HG03521 (cell line): ENCODE measurements at regions not wholly inside any gene's neighbourhood (a gene's known extent, or its start where the extent isn't known, plus 50 kb on each side); places are given as distances from the start of the nearest gene placed in this dataset.

Source experiments
- ATAC-seq: cut with Tn5 transposase; IDR thresholded peaks from one replicate; pipeline ENCODE4 v1.9.1; 2021; ENCODE audit warnings: mild to moderate bottlenecking, moderate library complexity; ENCODE audit not compliant: unreplicated experiment

DNA sequence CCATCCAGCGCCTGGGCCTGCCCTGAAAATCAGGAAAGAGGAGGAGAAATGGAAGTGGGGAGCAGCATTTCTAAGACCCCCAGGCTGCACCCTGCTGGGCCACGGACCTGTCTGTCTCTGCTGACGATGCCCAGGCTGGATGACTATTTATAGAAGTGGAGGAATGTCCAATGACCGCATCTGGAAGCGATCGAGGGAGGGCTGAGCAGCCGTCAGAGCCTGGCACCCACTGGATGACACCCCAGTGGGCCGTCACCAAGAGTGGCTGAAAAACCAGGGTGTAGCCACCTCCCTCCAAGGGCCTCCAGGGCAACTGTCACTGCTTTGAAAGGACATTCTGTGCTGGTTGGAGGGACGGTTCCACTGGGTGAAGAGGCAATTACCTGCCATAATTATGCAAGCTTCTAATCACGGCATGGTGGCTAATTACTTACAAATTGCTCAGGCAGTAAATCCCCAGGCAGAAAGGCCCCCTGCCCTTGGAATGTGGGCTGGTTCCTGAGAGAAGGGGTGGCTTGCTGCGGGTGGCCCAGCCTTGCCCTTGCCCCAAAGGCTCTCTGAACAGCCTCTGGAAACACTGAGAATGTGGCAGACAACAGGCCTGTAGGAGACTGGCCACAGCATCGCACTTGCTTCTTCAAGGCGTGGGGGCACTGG lies 332.1 kb downstream of the C16orf95 start:
- no peak for ATAC-seq

- no peak for ATAC-seq
Observed at GRCh38 chr16:86985648-86986015, 331.6 kb downstream of the C16orf95 start.

DNA sequence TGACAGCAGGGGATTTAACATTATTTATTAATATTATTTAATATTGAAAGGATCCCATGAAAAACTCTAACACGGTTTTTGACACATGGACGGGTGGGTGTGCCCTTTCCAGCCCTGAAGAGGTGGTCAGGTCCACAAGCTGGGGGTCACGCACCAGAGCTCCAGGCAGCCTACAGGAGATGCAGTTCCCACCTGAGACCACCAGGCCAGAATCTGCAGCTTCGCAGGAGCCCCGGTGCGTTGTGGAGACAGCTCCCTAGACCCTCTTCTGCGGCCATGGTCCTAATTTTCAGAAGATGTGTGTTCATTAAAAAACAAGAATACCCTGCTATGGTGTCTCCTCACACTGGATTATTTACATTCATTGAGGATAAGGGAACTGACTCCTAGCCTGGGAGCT lies 331.1 kb downstream of the C16orf95 start:
- no peak for ATAC-seq

GRCh38 chr16:86986809-86987487 lies 330.2 kb downstream of the C16orf95 start:
- ATAC-seq = no peak

GRCh38 chr16:86987746-86988670 lies 329.2 kb downstream of the C16orf95 start:
- no peak for ATAC-seq

DNA sequence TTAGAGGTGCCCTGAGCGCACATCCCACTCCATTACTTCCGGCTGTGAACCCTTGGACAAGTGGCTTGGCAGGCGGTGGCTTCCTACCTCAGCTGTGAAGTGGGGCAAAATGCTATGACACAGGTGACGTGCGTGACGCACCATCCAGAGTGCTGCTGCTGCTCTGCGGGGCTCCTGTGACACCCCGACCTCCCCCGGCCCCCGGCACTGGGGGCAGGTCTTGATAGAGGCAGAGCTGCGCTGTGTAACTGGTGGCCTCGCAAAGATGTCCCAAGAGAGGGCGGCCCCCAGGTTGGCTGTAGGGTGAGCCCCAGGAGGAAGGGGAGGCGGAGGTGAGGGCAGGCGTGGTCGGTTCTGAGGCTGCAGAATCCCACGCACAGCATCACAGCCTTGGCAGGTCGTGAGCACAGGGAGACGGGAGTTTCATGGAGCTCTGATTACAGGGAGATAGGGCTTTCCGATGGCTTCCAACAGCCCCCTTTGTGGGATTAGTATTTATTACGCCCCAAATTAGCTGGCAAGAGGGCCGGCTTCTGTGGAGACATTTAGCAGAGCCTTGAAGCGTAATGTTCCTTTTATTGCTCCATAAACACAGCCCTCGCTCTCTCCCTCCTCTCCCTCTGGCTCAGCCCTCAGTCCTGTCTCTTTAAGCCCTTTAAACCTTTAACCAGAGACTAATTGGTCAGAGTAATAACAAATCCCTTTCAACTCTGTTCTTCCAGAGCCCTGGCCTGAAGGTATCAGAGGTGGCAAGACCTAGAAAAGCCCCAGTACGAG lies 328.1 kb downstream of the C16orf95 start:
- no peak for ATAC-seq

- ATAC-seq = no peak
Observed at GRCh38 chr16:86990451-86990850, 326.7 kb downstream of the C16orf95 start.

DNA sequence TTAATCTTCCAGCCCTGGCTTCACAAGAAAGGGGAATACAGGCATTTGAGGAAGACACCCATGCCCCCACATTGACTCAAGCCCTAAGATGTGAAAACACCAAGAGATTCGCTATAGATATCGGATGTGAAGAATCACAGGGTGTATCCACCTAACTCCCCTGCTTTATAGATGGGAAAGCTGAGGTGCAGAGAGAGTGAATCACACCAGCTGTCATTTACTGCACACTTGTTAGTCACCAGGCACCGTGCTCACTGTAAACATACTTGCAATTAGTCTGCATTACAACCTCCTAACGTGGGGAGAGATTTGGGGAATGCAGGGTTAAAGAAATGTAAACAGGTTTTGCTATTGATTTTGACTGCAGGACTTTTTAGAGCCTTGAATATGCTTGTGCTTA lies 325.5 kb downstream of the C16orf95 start:
- no peak for ATAC-seq

GRCh38 chr16:86992587-86992986 lies 324.6 kb downstream of the C16orf95 start:
- no peak for ATAC-seq

DNA sequence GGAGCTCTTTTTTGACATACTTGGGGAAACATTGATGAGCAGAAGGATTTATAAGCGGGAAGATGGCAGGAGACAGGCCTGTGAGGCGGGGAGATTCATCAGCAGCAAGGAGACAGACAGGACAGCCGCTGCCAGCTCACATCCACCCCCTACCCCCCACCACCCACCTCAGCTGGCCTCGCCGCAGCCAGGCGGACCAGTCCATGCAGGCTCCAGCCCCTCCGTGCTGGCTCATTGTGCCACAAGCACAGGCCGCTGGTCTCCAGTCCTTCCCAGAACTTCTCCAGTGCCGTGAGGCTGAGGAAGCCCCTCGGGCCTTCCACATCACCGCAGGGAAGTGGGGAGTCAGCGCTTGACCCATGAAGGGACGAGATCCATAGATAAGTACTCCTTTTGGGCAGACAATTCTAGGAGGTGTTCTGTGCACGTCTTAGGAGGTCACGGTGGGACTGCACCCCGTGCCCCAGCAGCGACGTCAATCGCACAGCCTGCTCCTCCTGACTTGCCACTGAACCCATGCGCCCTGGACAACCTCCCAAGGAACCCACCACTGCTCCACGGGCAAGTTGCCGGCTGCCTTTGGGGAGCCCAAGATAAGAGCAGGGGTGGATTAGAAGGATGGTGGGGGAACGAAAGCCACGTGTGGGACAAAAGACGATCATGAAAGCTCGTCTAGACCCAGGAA lies 323.6 kb downstream of the C16orf95 start:
- ATAC-seq = no peak

GRCh38 chr16:86994215-86994614 lies 323.0 kb downstream of the C16orf95 start:
- no peak for ATAC-seq

GRCh38 chr16:86994651-86995171 lies 322.5 kb downstream of the C16orf95 start:
- ATAC-seq = no peak

DNA sequence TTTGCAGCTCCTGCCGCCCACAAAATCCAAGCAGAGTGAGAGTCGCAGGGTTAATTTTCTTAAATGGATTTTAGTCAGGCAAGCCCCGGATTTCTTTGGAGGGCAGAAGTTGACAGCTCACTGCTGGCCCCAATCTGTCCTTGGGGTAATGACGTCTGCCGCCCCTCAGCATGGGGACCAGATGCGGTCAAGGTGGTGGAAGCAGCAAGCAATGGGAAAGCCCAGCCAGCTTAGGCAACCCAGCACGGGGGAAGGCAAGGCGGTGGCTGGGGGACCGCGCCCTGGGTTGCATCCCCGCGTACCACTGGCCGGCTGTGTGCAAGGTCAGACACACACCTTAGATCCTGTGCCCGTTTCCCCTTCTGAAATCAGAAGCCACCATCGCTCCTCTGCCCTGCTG lies 321.7 kb downstream of the C16orf95 start:
- no peak for ATAC-seq

- ATAC-seq = no peak
Observed at GRCh38 chr16:86996081-86996480, 321.1 kb downstream of the C16orf95 start.

DNA sequence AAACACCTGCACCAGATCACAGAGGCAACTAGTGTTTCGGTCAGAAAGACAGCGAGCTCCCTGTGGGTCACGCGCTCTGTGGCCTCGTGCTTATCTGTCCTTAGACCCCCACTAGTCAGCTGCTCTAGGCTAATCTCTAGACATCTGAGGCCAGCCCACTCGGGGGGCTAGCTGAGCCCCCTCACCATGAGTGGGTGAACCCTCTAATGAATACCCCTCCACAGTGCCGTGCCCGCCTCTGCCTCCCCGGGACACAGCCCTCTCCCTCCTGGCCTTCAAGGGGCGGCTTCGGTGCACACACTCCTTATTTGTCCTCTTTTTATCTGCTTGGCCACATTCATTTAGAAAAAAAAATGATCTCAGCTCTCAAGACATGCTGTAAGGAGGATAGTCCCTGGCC lies 320.1 kb downstream of the C16orf95 start:
- ATAC-seq = no peak

GRCh38 chr16:86998196-86999001 lies 318.8 kb downstream of the C16orf95 start:
- no peak for ATAC-seq

- no peak for ATAC-seq
Observed at GRCh38 chr16:87000001-87000400, 317.2 kb downstream of the C16orf95 start.

DNA sequence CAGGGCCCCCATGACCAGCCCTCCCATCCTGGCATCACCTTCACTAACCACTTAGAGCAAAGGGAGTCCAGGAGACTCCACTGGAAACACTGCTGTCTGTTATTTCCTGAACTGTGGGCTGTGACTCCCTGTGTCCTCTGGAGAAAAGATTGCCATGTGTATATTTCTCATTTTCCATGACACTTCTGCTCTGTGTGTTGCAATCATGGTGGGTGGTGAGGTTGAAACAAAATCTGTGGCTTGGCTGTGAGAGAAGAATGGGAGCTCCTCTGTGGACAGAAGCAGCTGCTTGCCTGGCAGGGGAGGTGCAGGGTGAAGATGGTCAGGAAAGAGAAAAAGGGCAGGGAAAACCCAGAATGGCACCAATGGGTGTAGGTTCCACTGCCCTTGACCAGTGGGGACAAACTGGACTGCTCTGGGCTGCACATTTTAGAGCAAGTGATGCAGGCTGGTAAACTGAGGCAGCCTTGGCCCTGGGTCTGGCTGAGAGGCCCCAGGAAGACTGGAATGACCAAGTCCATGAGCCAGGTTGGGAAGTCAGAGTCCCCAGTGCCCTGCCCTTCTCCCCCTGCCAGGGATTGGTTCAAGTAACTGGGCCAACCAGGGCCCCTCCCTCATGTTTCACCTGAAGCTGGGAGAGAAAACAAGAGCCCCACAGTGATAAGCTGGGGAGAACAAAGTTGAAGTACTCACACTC lies 314.3 kb downstream of the C16orf95 start:
- ATAC-seq = no peak

DNA sequence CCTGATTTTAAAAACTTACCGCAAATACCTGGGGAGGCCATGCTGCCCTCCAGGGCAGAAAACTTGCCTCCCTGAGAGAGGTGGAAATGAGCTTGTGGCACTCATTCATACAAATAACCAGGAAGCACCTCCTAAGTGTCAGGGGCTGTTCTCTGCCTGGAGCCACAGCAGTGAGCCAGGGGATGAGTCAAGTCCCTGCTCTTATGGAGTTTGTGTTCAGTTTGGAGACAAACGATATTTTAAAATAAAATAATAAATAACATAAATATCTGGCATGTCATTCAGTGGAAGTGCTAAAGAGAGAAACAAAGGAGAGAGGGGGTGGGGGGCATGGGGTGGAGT lies 313.8 kb downstream of the C16orf95 start:
- no peak for ATAC-seq
